MM.1S (cell line): ENCODE measurements at regions not wholly inside any gene's neighbourhood (a gene's known extent, or its start where the extent isn't known, plus 50 kb on each side); places are given as distances from the start of the nearest gene placed in this dataset.
"Not testable (repeated sequence)": the region's sequence is repeated elsewhere in the genome, so short reads cannot be mapped to it uniquely, and the experiment has no call there.

Experiments
- DNase-seq: peaks from one replicate; pipeline ENCODE4 v3.0.0-alpha.2; 2015
- H2AFZ ChIP-seq: fragments of 300-600 bp; sonication (generic); 2 replicates; pipeline ENCODE4 v1.6.0; 2016; ENCODE audit warnings: antibody characterized with exemption, low read length
- H3F3A ChIP-seq: fragments of 300-600 bp; sonication (generic); 2 replicates; pipeline ENCODE4 v1.6.1; 2016; ENCODE audit warnings: mild to moderate bottlenecking, antibody characterized with exemption, low read length, moderate library complexity, mixed read lengths; ENCODE audit not compliant: insufficient read depth
- H3K27ac ChIP-seq: fragments of 300-600 bp; sonication (generic); 2 replicates; pipeline ENCODE4 v1.5.1; 2016; ENCODE audit warnings: mild to moderate bottlenecking, low read length
- H3K27me3 ChIP-seq: fragments of 300-600 bp; sonication (generic); replicated peaks from 2 replicates; pipeline ENCODE4 v1.6.0; 2016; ENCODE audit warnings: low read length; ENCODE audit not compliant: insufficient read depth
- H3K36me3 ChIP-seq: fragments of 300-600 bp; sonication (generic); replicated peaks from 2 replicates; pipeline ENCODE4 v1.6.1; 2016; ENCODE audit warnings: mild to moderate bottlenecking, low read length, mixed read lengths; ENCODE audit not compliant: insufficient read depth
- H3K4me1 ChIP-seq: fragments of 300-600 bp; sonication (generic); 2 replicates; pipeline ENCODE4 v1.6.1; 2016; ENCODE audit warnings: low read length, mixed read lengths
- H3K4me2 ChIP-seq: fragments of 300-600 bp; sonication (generic); 2 replicates; pipeline ENCODE4 v1.6.0; 2016; ENCODE audit warnings: low read depth, low read length
- H3K4me3 ChIP-seq: fragments of 300-600 bp; sonication (generic); 2 replicates; pipeline ENCODE4 v1.5.1; 2016; ENCODE audit warnings: low read length, mixed read lengths
- H3K79me2 ChIP-seq: fragments of 300-600 bp; sonication (generic); 2 replicates; pipeline ENCODE4 v1.6.1; 2016; ENCODE audit warnings: mixed run types, low read length, mixed read lengths
- H3K9ac ChIP-seq: fragments of 300-600 bp; sonication (generic); 2 replicates; pipeline ENCODE4 v1.6.1; 2016; ENCODE audit warnings: low read length, mixed read lengths
- H3K9me2 ChIP-seq: fragments of 300-600 bp; sonication (generic); replicated peaks from 2 replicates; pipeline ENCODE4 v1.6.1; 2016; ENCODE audit warnings: mild to moderate bottlenecking, low read length, mixed read lengths; ENCODE audit not compliant: insufficient read depth
- H3K9me3 ChIP-seq: fragments of 300-600 bp; sonication (generic); replicated peaks from 2 replicates; pipeline ENCODE4 v1.6.1; 2016; ENCODE audit warnings: mild to moderate bottlenecking, low read length, mixed read lengths; ENCODE audit not compliant: insufficient read depth
- H4K20me1 ChIP-seq: fragments of 300-600 bp; sonication (generic); 2 replicates; pipeline ENCODE4 v1.6.1; 2016; ENCODE audit warnings: mild to moderate bottlenecking, low read length, moderate library complexity, mixed read lengths; ENCODE audit not compliant: insufficient read depth
- EZH2 ChIP-seq: fragments of 300-600 bp; sonication (generic); optimal IDR thresholded peaks from 2 replicates; pipeline ENCODE3; 2017; ENCODE audit warnings: low read depth, mild to moderate bottlenecking, antibody characterized with exemption, low read length, mixed read lengths
- EZH2phosphoT487 ChIP-seq: fragments of 300-600 bp; sonication (generic); IDR thresholded peaks from 2 replicates; pipeline ENCODE4 v1.6.1; 2018; ENCODE audit warnings: antibody characterized with exemption, low read length
- TF ChIP-seq, protein P1 (sequence below): fragments of 300-600 bp; sonication (generic); IDR thresholded peaks from 2 replicates; pipeline ENCODE4 v1.5.1; 2016; ENCODE audit warnings: antibody characterized with exemption, low read length, mixed read lengths

DNA sequence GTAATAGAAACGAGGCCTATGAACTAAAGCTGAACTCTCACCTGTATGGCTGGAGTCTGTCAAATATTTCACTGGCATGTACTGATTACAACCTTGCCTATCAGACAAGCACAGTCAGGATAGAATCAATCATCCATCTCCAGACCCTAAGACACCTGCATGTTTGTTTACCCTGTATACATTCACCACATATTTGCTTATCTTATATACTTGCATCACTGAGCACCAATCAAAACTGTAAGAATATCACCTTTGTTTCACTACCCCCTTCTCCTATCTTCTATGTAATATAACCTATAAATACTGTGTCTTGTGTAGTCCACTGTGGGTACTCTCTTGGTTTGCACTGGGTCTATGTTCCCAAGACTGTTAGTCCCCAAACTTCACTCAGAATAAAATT is 1085.7 kb downstream of the TAF11L14 start:
- DNase-seq = no peak
- TF ChIP-seq EZH2 (no peak), EZH2phosphoT487 (no peak)
- TF ChIP-seq, protein P1, sequence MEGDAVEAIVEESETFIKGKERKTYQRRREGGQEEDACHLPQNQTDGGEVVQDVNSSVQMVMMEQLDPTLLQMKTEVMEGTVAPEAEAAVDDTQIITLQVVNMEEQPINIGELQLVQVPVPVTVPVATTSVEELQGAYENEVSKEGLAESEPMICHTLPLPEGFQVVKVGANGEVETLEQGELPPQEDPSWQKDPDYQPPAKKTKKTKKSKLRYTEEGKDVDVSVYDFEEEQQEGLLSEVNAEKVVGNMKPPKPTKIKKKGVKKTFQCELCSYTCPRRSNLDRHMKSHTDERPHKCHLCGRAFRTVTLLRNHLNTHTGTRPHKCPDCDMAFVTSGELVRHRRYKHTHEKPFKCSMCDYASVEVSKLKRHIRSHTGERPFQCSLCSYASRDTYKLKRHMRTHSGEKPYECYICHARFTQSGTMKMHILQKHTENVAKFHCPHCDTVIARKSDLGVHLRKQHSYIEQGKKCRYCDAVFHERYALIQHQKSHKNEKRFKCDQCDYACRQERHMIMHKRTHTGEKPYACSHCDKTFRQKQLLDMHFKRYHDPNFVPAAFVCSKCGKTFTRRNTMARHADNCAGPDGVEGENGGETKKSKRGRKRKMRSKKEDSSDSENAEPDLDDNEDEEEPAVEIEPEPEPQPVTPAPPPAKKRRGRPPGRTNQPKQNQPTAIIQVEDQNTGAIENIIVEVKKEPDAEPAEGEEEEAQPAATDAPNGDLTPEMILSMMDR = no peak
- Histone ChIP-seq H4K20me1 (no peaks in the 10 kb centered on the region), H3K9me3 (no peaks in the 10 kb centered on the region), H3K27me3 (no peaks in the 10 kb centered on the region), H3K27ac (no peak overlapping the region), H3K4me2 (no peak overlapping the region), H3K4me1 (no peaks in the 10 kb centered on the region), H3K36me3 (no peaks in the 10 kb centered on the region), H3K9ac (no peak overlapping the region), H3K9me2 (no peaks in the 10 kb centered on the region), H3K4me3 (no peak overlapping the region), H3K79me2 (no peaks in the 10 kb centered on the region), H3F3A (no peaks in the 10 kb centered on the region), H2AFZ (no peak overlapping the region)

DNA sequence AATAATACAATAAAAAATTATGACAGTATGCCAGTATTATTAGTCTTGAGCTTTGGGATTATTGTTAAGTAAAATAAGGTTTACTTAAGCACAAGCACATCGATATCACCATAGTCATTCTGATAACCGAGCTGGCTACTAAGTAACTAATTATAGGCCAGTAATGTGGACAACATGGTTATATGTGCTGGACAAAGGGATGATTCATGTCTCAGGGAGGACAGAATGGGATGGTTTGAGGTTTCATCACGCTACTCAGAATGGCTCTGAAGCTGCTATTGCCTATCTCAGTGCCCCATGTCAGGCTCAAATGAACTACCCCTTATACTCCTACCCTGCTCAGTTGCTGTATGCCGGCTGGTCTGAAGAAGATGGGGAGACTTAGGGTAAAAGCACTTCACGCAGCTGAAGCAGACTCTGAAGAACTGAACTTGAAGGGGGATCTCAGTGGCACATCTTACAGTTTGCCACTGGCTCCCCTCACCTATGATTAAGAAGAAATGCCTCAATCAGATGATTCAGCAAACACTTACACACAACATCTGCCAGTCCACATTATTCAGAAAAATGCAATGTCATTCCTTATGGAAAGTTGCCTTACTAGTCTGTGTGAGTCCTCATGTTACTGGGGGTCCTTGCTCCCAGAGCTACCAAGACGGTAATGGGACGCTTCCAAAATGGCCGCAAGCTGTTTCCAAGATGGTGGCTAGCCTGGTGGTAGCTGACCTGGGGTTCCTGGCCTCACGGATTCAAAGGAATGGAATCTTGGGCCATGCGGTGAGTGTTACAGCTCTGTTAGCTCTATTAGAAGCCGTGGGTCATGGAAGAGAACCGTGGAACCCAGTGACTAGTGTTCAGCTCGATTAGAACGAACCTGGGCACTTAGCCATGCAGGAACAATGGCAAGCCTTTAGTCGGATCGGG is 1098.6 kb downstream of the TAF11L14 start:
- Histone ChIP-seq H3K79me2 (peaks cover 75% of the 10 kb centered on the region), H3K27me3 (no peaks in the 10 kb centered on the region), H3F3A (no peaks in the 10 kb centered on the region), H3K4me3 (no peak overlapping the region), H3K9me2 (no peaks in the 10 kb centered on the region), H3K36me3 (0 out of 2 replicates have a peak, but pooled peaks cover 4% of the 10 kb centered on the region), H2AFZ (no peak overlapping the region), H4K20me1 (peaks cover 2% of the 10 kb centered on the region; the same call in 1 of the 2 replicates), H3K27ac (no peak overlapping the region), H3K9me3 (no peaks in the 10 kb centered on the region), H3K4me2 (no peak overlapping the region), H3K9ac (no peak overlapping the region), H3K4me1 (no peaks in the 10 kb centered on the region)
- no peak for DNase-seq
- TF ChIP-seq EZH2phosphoT487 (no peak), EZH2 (no peak)
- TF ChIP-seq, protein P1 = no peak

DNA sequence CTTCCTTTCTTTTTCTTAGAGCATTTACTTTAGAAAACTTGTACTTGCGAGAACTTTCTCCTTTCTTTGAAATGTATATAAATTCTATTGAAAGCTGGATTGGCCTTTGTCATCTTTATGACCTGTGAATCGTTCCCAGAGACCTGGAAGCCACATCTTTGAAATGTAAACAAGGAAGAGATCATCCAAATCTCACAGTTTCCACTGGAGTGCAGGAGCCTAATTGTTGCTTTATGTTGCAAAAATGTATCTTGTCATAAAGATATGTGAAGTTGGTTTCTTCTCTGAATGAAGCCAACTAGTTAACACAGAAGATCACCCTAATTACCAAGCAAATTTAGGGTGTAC is 1101.8 kb downstream of the TAF11L14 start:
- Histone ChIP-seq H3K9me2 (no peaks in the 10 kb centered on the region), H3K36me3 (0 out of 2 replicates have a peak, but pooled peaks cover 8% of the 10 kb centered on the region), H3K9me3 (no peaks in the 10 kb centered on the region), H3K4me2 (no peak overlapping the region), H3K4me1 (peaks cover 21% of the 10 kb centered on the region), H3K9ac (no peak overlapping the region), H3F3A (peaks cover 4% of the 10 kb centered on the region; the same call in 1 of the 2 replicates), H2AFZ (no peak overlapping the region), H3K27me3 (no peaks in the 10 kb centered on the region), H3K79me2 (peaks cover 94% of the 10 kb centered on the region), H3K27ac (no peak overlapping the region), H3K4me3 (no peak overlapping the region), H4K20me1 (no peaks in the 10 kb centered on the region)
- no peak for DNase-seq
- no peak for TF ChIP-seq EZH2
- TF ChIP-seq EZH2phosphoT487 = no peak
- TF ChIP-seq, protein P1 = no peak

DNA sequence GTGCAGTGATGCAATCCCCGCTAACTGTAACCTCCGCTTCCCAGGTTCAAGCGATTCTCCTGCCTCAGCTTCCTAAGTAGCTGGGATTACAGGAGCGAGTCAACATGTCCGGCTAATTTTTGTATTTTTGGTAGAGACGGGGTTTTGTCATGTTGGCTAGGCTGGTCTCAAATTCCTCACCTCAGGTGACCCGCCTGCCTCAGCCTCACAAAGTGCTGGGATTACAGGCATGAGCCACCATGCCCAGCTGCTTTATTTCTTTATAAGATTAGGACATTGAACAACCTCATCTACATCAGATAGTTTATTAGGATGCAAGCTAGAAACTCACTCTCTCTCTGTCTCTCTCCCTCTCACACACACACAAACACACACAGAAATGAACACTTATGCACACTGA is 1102.5 kb downstream of the TAF11L14 start:
- H3K4me3 ChIP-seq, H3K9ac ChIP-seq, H3K27me3 ChIP-seq, H3K9me2 ChIP-seq, H3K36me3 ChIP-seq, H3F3A ChIP-seq, H3K4me2 ChIP-seq, H3K9me3 ChIP-seq, H3K27ac ChIP-seq, H4K20me1 ChIP-seq, H2AFZ ChIP-seq, DNase-seq: not testable (repeated sequence)
- Histone ChIP-seq H3K79me2 (peaks cover 99% of the 10 kb centered on the region), H3K4me1 (peaks cover 28% of the 10 kb centered on the region)
